ENCODE measurements at regions not wholly inside any gene's neighbourhood (a gene's known extent, or its start where the extent isn't known, plus 50 kb on each side); places are given as distances from the start of the nearest gene placed in this dataset.
"Not testable (repeated sequence)": the region's sequence is repeated elsewhere in the genome, so short reads cannot be mapped to it uniquely, and the experiment has no call there.

DNA sequence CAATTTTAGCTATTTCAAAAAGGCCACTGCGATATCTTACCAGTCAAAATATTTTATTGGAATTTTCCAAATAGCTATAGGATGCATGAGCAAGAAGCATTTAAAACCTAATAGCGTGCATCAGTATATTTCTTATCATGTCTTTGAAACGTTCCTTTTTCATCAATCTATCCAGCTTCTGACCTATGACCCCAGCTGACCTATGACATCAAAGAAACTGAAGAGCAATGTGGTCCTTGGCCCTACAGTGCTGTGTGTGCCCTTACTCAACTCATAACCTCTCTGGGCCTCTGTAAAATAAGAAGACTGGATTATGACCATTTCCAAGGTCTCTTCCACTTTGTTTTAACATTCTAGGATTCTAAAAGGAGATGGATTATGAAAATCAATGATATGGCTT is 118.2 kb downstream of the ZNF22 start:
- FAIRE-seq: no peak

DNA sequence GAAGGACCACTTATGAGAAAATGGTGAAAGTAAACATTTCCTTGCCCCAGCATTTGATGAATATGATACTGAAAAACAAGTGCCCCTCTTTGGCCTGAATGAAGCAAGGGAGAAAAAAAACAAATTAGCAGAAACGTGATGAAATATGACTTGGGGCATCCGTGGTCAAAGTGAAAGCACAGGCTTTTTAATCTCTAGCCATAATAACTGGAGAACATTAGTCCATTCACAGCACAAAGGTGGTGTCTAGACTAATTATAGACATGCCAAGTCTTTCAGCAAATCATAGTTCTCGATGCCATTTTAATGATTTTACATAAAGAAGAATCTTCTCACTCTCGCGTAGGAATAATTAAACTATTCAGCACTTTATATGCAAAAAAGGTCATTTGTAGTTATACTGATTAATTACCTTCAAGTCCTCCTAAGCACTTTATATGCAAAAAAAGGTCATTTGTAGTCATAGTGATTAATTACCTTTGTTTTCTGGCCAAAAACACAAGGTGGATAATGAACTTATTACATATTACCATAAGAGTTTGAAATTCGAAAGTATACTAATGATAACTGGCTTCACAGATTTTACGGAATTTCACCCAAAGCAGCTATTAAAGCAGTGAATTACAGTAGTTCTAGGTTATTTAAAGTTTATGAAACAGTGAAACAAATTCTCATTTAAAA is 121.6 kb downstream of the ZNF22 start:
- FAIRE-seq: not testable (repeated sequence)

DNA sequence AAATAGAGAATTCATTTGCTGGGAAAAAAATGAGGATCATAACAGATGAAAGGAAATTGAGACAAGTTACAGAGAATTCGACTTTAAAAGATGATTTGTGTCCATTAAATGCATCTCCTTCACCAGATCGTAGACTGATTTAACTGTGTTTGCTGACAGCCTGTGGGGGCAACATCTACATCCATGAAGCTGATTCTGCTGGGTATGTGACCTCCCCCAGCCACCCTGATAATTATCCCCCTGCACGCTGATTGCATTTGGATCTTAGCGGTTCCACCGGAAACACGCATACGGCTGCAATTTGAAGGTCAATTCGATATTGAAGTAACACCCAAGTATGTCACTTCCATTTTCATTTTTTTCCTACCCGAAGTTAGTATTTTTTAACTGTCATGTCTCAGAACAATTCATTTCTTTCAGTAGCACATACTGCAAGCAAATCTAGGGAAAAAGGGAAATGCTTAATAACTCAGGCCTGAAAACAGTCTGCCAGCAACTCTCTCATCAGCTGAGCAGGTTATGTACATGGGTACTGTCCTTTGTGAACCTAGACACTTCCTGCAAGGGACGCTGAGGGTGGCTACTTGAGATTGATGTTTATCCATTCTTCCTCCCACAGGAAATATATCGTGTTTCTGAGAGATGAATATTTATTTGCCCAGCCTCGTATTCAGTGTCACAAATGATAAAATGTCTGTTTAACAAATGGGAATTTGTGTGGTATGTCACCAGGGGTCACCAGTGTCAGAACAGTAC is 134.9 kb downstream of the ZNF22 start:
- FAIRE-seq: no peak

DNA sequence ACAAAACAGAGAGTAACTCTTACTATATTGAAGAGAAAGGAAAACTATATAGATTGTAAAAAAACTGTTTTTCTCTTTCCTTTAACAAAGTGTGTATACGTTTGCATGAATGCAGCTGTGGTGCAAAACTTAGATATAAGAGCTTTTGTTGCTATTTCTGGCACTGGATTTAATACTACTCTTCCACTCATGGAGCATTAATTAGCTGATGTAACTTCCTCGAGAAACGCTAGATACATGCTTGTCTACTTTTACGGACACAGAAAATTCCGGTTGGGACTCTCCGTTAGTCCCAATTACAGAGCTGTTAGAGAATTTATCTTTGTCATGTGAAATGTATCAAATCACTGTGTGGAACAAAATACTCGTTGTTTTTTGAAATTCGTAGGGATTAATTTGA is 135.5 kb downstream of the ZNF22 start:
- no peak for FAIRE-seq

DNA sequence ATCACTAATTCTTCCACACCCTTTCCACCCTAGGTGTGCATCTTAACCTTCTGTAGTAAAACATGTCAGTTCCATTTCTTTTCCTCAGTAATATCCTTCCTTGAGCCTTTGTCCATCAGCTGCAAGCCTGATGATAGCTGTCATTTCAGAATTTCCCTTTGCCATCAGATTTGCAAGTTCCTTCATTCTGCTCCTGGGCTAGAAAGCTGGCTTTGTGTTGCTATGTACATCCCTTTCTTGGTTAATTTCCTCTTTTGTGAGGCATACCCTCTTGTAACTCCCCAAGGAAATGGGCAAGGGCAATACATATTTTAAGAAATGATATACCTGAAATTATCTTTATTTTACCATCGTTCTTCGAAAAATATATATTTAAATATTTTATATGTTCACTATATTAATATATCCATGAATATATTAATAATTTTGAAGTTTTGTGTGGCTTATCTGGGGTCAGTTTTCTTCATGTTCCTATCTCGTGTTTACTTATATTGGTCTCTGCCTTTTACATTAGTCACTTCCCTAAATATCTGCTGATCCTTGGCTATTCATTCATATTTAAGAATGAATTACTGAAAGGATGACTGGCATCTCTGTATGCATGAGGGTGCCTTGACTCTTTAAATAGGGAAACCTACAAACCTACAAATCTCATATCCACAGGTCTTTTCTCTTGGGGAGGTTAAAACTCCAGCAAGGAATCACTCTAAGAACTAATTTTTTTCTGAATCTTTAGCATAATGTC is 143.8 kb downstream of the ZNF22 start:
- FAIRE-seq: no peak

DNA sequence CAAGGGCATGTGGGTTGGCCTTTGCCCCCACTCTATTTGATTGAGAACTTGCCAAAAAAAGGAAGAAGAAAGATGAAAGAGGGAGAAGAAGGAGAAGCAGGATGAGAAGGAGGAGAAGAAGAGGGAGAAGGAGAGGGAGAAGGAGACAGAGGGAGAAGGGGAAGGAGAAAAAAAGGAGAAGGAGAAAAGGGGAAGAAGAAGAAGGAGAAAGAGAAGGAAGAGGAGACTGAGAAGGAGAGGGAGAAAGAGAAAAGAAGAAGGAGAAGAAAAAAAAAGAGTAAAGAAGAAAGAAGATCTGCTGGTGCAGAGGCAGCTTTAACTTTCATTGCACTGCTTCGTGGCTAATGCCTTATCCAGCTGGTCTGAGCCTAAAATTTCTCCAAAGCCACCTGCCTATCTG is 144.4 kb downstream of the ZNF22 start:
- not testable (repeated sequence) for FAIRE-seq

DNA sequence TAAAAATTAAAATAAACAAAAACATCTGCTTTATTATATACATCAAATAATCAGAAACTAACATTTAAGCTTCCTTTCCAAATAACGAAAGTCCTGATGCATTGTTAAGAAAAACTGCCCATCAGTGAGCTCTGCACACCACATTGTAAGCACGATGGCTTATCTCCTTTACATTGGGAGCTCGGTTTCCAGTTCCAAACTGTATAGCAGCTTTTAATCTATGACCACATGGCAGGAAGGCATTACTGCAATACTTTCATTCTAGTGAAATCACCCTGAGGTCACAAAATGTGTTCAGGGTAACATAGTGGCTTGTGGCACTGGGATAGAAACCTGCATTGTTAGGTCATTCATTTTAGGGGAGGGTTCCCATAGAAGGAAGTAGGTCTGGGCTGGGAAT is 146.3 kb downstream of the ZNF22 start:
- FAIRE-seq: no peak

DNA sequence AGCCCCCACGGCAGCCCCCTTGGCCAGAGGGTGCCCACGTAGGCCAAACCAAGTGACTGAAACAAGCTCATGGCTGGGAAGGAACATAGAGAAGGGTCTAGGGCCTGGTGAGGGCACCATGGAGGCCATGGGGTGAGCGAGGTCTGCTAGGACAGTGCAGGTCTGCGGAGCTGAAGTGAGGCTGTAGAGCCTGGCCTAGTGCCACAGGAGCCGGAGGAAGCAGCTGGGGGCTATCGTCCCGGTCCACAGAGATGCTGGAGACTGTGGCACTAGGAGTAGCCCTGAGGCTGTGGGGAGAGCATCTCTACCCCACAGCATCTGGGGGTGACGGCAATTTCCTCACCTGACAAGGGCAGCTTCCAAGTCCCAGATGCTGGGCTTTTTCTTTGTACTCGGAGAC is 150.3 kb downstream of the ZNF22 start:
- FAIRE-seq: no peak

DNA sequence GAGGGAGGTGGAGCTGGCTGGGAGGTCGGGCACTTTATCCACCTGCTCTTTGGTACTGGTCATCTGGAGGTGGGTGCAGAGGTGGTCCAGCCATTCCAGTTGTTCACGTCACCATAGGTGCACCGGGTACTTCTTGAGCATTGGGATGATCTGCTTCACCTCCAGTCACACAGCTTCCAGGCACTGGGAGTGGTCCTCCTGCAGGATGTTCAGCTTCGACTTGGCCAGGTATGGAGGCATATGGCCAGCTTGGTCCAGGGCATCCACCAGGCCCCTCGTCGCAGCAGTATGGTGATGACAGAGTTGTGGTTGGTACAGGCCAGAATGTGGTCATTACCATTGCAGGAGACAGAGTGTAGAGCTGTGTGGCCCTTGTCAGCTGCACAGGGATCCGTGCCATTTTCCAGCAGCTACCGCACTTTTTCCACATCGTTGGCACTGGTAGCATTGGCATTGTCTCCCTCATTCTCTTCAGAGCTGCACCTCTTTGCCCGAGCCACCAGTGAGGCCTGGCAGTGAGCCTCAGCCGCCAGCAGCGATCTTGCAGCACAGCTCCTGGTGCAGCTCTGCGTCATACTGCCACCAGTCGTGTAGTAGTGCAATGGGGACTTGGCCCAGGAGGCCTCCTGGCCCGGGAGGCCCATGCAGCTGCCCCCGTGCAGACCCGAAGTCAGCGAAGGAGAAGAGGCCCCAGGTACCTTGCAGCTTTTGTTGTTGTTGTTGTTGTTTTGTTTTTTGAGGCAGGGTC is 150.9 kb downstream of the ZNF22 start:
- no peak for FAIRE-seq

DNA sequence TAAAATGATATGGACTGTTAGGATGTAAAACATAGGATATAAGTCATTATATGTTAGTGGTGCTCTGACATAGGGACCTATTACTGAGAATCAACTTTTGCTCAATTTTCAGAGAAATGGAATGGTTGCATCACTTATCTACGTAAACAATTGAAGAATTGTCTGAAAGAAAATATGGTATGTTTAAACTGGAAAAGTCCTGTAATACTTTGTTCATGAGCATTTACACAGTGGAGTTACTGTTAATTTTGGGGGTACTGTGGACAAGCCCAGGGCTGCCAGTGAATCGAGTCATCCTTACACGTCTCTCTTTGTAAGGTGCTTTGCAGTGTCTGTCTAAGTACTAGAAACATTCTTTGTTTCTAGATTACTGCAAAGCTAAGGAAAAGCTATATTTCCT is 152.0 kb downstream of the ZNF22 start:
- no peak for FAIRE-seq

DNA sequence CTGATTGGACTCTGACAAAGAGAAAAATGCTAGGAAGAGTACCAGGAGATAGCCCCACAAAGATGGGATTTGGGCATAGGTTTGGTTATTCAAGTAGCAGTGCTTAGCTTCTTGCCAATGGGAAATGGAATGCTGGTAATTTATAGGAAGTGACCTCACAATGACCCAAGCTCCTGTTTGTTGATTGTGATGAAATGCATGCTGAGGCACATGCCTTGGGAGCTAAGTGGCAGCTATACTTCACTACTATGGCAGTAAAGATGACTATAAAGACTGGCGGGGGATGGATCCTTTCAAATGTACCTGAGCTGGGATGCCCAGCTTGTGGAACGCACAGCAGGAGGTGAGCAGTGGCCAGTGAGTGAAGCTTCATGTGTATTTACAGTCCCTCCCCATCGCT is 153.8 kb downstream of the ZNF22 start:
- FAIRE-seq: no peak

DNA sequence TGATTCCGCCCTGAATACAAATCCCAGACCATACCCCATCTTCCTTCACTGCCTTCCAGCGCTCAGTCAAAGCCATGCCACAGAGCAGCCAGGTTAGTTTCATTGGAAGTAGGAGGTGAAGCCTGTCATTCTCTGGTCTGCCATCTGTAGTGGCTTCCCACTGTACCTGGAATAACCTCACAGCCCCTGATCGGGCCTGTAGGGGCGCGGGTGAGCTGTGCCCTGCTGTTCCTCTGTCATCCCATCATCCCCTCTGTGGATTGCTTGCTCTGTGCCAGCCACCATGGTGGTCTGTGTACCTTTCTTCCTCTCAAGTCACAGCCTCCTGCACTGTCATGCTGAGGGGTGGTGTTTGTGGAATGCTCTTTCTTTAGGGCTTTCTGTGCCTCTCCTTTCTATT is 155.1 kb downstream of the ZNF22 start:
- no peak for FAIRE-seq

DNA sequence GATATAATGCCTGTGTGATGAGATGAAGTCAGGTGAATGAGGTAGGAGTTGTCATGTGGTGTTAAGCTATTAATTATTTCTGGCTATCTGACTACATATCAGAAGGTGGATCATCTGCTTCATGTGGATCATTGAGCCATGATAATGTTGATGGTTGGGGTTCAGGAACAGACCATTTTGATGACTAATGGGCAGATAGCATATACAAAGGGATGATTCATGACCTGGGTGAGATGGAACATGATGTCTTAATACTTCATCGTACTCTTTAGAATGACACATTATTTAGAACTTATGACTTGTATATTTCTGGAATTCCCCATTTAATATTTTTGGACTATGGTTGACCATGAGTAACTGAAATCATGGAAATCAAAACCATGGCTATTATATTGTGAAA is 155.1 kb downstream of the OR13A1 start:
- FAIRE-seq: no peak

DNA sequence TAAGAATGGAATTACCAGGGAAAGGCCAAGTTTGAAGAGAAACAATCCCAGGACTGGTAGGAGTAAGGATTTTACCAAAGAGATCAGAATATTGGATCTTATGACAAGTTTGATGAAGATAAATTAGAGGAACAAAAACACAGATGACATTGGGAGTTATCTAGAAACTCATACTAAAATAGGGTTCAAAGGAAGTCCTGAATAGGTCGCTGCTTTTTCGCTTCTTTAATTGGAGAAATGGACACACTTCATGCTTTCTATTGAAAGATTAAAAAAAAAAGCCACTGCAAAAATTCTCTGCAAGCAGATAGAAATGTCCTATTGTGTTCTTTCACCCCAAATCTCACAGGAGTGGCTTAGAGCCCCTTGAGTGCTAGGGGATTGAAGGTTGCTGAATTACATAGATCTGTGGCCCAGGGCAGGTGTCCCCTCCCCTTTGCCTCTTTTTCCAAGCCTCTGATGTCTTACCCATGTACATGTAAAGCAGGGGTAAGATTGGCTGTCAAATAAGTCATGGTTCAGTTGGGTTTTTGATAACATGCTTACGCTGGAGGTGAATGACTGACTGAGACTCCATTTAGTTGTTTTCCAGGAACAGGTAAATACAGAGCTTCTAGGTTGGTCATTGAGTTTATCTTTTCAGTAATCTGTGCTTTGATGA is 152.0 kb downstream of the OR13A1 start:
- no peak for FAIRE-seq

DNA sequence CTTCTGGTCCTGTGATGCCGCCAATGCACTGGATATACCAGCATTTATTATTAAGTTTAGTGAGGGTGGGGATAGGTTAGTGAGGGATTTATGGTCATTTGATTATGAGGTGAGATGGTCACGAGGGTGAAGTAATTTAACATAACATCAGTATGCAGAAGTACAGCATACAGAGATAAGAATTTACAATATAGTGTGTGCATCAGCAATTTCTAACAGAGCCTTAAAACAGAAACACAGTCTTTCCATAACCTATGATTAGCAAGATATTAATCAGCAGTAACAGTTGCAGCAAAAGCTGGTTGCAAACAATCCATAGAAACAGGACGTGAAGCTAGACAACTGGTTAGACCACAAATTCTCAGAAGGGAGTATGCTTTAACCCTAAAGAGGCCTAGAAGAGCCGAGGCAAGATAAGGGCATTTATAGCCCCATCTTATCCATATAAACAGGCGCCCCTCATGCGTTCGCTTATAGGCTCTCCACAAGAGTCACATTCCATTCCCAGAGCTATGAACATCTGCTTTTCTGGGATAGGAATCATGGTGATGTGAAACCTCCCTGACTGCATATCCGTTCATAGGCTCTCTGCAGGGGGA is 139.8 kb downstream of the OR13A1 start:
- FAIRE-seq: not testable (repeated sequence)

DNA sequence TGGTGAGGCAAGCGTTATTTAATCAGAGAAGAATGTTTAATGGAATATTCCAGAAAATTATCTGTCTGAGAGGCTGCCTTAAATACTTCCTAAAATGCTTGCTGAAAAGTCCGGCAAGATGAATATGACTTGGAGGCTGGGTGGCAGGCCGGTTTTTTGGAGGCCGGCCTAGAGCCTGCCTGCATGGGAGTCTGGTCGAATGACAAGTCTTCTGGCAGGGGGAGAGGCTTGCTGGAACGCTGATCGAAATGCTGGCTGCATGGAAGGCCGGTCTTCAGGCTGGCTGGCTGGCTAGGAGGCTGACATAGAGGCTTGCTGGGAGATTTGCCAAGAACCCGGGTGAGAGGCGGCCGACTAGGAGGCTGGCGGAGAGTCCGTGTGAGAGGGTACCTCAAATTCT is 135.7 kb downstream of the OR13A1 start:
- FAIRE-seq: no peak

DNA sequence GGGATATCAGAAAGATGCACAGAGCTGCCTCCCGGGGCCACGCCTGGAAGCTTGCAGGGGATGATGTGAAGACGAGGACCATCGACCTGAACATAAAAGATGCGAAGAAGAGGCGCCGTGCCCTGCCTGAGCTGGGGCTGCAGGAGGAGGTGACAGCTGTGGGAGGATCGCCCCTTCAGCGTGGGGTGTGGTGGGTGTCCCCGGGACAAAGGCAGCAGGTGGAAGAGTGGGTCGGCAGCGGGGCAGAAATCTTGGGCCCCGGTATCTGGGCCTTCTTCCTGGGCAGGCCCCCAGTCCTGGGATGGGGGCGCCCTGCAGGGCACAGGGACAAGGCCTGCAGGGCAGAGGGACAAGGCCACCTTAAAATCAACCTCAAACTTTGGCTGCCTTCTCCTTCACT is 134.9 kb downstream of the OR13A1 start:
- FAIRE-seq: no peak

DNA sequence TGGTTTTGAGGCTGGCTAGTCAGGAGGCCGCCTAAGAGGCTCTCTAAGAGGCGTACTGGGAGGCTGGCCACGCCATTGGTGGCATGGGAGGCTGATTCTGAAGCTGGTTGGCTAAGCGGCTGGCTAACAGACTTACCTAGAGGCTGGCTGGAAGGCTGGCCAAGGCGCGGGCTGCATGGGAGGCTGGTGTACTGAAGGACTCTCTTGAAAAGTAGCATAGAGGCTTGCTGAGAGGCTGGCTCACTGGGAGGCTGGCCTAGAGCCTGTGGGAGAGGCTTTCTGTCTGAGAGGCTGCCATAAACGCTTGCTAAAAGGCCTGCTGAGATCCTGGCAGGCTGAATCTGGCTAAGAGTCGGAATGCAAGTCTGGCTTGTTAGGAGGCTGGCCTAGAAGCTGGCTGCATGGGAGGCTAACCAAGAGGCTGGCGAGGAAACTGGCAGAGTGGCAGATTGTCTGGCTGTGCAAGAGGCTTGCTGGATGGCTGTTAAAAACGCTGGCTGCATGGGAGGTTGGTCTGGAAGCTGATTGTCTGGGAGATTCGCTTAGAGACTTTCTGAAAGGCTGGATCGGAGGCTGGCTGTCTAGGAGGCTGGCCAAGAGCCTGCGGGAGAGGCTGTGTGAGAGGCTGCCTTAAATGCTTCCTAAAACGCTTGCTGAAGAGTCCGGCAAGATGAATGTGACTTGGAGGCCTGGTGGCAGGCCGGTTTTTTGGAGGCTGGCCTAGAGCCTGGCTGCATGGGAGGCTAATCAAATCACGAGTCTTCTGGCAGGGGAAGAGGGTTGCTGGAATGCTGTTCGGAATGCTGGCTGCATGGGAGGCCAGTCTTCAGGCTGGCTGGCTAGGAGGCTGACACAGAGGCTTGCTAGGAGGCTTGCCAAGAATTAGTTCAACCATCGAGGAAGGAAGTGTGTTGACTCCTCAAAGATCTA is 134.2 kb downstream of the OR13A1 start:
- no peak for FAIRE-seq

DNA sequence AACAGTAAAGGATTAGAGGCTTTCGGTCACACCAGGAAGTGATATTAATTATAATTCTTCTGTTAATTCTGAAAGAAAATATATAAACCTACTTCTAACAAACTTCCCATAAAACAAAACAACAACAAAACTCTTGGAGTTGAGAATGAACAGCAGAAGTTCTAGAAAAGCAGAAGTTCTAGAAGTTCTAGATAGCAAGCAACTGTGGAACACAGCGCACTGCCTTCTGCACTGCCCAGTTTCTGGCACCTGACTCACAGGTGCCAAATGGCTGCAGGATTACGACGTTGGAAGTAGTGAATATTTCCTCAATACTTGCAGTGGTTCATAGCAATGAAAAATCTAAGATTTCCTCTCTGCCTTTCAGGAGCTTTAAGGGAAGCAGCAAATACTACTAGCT is 132.2 kb downstream of the OR13A1 start:
- no peak for FAIRE-seq

DNA sequence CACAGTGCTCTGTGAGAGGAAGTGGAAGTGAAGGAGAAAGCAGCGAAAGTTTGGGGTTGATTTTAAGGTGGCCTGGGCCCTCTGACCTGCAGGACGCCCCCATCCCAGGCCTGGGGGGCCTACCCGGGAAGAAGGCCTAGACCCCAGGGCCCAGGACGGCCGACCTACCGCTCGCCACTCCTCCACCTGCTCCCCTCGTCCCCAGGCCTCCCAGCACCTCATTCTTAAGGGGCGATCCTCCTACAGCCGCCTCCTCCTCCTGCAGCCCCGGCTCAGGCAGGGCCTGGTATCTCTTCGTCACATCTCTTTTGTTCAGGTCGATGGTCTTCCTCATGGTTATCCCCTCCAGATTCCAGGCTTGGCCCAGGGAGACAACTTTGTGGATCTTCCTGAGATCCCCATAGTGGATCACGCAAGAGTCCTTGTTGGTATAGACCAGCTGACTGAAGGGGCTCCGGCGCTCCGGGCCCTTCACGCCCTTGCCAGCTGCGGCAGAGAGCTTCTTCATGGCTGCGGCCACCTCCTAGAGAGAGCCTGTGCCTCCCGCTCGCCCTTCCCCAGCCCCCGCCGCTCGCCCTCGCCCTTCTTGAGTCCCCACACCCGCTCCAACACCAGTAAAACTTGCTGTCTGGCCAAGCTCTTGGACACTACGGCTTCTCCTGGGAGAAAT is 117.5 kb downstream of the OR13A1 start:
- no peak for FAIRE-seq

Measured in G401.6 (cell line).